HG03159 (cell line): ENCODE measurements at regions not wholly inside any gene's neighbourhood (a gene's known extent, or its start where the extent isn't known, plus 50 kb on each side); places are given as distances from the start of the nearest gene placed in this dataset.

Experiments used
- ATAC-seq: cut with Tn5 transposase; IDR thresholded peaks from one replicate; pipeline ENCODE4 v1.9.1; 2021; ENCODE audit warnings: mild to moderate bottlenecking, moderate library complexity; ENCODE audit not compliant: unreplicated experiment

DNA sequence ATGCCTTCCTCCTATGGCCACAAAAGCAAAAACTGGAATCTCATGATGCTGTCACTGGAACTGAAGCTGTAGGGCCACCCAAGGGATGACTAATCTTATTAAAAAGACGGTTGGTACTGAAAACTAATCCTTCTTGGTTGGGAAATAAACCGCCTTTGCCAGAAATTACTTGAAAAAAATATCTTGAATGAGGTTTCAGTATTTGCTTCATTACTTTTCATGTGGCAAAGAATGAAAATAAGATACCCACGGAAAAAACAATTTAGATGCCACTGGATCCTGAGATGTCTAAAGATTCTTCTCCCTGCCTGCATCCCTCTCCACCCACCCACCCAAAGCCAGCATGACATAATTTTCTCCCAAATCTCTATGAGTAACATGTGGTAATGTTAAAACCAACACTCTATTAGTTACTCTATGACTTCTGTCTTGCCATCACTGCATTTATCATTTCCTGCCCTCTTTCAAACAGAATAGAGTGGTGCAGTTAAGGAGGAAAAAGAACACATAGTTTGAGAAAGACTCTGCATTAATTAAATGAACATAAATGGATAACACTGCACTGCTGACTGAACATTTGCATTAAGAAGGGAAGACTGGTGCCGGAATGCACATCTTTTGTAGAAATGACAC is 111.8 kb upstream of the DPH6 start:
- no peak for ATAC-seq

DNA sequence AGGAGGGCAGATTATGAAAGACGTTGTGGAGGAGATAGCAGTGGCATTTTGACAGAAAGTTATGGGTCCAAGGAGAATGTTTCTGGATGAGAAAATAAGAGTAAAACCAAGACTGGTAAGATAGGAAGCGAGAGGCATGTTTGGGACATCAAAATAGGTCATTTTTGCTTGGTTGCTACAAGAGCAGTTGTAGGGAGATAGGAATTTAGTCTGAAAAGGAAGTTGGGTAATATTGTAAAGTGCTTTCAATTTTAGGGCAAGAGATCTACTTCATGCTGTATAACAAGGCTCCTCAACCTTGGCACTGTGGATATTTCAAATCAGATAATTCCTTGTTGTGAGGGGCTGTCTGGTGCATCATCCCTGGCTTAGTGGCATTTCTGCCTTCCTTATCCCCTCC is 118.0 kb upstream of the DPH6 start:
- ATAC-seq: no peak

DNA sequence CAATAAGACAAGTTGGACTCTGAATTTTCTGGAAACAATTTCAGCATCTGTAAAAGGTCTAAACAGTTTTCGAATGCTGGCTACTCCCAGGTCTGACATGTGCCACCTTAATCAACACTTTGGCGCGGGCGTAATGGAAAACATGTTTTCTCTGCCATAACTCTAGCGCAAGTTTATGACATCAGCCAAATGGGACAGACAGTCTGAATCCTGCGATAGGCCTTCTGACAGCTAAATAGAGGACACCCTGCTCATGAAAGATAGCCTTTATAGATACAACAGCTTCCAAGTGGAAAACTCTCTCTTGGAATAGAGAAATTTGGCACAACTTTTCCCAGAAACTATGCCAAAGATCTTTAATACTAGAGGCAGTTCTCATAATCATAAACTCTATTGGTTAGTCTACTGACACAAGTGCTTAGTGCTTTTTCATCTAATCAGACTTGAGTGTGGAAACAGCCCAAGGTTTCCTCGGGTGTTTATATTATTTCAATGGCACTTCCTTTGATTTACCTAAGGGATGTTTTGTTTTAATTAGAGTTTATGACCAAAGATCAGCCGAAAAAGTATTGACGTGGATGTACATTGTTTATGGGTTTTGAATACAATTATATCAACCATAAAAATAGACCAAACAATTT is 120.1 kb upstream of the DPH6 start:
- no peak for ATAC-seq

DNA sequence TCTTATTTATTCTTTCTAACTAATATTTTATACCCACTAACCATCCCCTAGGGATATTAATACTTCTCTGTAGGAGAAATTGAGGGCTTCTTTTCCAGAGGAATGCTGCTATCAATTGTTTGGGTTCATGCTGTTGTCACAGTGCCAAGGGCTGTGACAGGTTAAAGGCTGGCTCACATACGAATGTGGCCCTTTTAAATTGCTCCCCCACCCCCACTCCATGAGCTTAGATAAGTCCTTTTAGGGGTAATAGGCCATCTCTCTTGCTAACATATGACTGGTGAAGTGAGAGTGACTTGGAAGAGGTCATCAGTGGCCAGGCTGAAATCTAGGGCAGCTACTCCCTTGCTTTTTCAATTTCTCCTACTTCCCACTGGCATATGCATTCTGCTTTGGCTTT is 121.9 kb upstream of the DPH6 start:
- no peak for ATAC-seq

DNA sequence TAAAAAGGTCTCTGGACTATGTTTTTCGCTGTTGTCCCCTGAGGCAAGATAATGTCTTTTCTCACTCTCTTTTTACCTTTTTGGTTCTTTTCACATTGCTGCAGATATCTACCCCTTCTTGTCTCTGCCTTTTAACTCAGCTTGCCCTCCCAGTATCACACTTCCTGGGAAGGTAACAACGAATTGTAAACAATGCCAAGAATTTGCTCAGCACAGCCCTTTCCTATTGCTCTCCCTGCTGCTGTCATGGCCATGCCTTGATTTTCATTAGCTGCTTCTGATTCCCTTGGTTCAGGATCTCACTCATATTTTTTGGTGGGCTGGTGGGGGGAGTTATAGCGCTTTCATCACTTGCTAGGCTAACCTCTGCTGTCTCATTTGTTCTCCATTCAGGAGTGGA is 123.1 kb upstream of the DPH6 start:
- no peak for ATAC-seq

DNA sequence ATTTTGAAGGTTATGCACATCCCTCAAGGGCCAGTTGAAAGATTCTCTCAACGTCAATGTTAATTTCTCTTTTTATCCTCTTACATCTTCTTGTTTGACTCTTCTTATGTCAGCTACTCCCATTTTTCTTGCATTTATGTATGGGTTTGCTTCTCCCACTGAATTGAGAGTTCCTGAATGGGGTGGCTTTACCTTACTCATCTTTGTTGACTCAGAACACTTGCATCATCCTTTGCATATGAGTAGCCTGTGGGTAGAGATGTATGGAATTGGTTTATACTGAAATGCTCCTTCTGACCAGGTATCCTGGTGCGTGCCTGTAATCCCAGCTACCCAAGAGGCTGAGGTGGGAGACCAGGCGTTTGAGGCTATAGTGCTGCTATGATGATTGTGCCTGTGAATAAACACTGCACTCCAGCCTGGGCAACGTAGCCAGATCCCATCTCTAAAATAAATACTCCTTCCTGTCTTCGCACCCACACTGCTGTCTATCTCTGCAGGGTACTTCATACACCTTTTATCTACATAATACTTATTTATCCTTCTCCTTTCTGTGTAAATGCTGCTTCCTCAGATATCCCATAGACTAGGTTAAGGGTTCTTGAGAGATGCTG is 123.6 kb upstream of the DPH6 start:
- ATAC-seq: no peak

DNA sequence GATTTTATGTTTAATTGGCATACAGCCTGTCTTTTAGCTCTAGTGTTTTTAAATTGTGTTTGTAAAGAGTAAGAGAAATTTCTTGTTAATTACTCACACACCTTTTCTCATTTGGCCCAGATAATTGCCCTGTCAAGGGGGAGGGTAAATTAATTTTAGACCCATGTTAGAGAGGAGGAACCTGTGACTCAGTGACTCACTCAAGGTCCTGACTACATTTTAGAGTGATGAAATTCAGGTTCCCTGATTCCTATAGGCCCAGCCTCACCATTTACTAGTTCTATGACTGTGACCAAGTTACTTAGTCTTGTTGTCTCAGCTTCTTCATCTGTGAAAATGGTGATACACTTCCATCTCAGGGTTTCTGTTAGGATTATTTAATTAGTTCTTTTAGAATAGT is 125.2 kb upstream of the DPH6 start:
- no peak for ATAC-seq

DNA sequence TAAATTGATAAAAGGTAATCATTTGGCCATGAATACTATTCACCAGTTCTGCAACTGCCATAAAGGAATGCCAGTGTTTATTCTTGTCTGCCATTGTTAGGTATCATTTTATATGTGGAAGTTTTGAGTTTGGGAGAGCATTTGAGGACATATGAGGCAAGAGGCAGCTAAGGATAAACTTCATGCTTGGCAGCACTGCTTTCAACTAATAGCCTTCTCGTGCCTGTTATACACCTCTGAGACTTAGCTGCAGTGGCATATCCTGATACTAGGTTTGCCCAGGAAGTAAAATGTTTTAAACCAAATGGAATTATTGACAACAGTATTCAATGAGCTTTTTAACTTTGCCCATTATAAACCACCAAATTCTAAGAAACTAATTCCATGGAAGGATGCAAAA is 126.0 kb upstream of the DPH6 start:
- ATAC-seq: no peak

DNA sequence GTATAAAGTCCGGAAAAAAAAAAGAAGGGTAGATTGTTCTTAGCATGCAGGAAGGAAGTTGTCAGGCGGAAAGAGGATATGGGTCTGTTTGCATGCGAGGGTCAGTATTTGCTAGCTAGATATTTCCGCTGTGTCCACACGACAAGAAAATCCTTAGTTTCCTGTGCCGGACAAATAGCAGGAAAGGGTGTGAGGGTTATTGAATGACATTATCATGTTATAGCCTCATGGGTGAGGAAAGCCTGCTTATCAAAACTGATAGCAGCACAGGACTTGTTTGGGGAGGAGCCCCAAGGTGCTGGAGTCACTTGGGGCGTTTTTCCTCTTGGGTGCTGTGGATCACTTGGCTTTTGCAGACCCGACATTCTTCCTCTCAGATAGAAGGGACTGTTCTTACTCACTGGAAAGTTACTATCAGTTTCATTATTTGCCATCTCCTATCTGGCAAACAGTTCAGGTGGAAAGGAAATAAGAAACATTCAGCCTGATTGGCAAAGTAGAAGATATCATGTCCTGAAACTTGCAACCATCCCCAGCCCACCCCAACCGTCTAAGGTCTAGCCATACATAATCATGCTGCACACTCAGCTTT is 127.2 kb upstream of the DPH6 start:
- peak; percentile 67 for ATAC-seq

DNA sequence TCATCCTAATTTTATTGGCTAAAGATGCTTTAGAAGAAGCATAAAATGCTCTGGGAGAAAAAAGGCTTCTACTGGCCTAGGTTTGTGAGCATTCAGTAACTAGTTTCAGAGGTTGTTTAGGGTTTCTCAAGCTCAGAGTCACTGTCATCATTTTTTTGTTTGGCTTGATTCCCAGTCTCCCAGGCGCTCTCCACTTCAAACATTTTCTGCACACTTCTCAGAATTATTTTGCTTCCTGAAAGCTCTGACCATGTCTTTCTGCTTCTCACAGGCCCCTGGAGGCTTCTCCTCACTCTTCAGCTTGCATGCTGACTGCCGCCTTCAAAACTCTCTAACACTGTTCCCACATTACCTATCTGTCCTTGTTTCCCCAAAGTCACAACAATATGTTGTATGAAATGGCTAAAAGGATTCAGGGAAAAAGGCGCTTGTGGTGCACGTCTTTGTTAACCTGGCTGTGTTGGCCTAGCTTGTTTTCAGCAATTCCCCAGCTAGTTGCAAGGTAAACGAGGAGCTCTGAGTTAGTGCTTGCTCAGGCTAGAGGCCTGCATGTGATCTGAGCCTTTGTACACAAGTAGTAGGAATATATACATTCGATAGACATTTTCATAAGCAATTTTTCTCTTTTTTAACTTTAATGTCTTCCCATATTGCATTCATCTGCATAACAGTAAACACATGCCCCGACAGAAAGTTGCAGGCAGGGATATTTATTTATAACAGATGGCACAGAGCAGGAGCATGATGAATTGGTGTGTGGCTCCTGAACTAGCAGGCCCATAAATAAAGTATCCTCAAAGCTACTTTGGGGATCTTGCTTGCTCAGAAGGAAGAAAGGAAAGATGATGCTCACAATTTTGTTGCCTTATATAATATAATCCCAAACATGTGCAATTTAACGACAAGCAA is 129.2 kb upstream of the DPH6 start:
- ATAC-seq: no peak

DNA sequence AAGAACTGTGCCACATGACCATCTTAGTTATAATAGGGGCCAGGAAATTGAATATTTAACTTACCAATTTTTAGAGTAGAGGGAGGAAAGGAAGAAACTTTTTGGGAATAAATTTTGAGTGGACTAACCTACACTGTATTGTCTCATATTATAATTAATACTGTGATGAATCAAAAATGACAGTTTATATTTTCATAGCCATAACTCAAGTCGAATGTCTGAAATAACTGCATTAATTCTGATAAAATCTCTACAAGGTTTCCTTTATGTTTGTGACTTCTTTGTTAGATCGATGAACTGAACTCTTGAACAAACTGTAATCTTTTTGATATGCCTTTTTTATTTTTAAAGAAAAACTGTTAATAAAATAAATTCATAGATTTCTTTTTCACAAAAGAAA is 132.8 kb upstream of the DPH6 start:
- ATAC-seq: no peak

DNA sequence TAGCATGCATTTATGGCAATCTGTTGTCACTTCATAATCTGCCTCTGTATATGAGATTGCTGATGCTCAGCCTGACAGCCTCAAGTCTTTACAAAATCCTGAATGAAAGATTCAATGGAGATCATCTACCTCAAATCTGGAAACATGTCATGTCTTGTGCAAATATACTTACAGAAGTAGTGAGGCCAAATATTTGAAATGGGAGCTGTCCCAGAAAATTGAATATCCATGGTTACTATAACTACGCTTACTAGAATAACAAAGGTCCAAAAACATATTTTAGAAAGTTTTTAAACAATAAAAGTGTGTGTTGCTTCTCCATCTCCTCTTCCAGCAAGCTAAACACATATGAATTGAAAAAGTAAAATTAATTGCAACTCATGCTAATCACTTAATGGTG is 133.2 kb upstream of the DPH6 start:
- ATAC-seq: no peak

DNA sequence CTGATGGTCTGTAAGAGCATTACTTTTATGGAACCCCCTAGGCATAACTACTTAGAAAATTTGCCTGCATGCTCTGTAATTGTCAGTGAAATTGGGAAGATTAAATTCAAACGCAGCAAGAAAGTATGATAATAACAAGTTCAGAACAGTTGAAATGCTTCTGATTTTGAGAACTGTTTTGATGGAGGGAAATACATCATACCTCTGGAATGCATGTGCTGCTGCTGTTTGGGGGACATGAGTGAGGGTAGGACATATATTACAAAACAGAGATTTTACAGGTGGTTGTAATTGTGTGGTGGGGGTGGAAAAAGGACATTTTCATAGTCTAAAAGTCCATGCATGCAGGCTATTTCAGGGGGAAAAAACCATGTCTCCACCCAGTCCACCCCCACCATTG is 135.0 kb upstream of the DPH6 start:
- ATAC-seq: no peak

DNA sequence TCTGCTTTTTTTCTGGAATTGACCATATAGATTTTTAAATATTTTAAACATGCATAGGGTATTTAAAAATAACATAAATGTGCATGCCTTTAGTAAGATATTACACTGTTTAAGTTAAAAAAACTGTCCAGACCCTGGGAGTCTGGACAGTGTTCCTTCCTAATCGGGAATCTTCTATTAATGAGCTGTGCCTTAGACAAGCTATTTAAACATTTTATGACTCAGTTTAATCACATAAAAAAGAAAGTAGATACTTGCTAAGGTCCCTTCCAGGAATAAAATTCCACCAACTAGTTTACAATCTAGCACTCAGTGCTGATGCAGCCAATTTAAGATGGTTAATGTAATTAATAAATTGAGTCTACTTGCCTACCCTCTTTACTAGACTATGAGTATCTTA is 140.4 kb upstream of the DPH6 start:
- no peak for ATAC-seq

DNA sequence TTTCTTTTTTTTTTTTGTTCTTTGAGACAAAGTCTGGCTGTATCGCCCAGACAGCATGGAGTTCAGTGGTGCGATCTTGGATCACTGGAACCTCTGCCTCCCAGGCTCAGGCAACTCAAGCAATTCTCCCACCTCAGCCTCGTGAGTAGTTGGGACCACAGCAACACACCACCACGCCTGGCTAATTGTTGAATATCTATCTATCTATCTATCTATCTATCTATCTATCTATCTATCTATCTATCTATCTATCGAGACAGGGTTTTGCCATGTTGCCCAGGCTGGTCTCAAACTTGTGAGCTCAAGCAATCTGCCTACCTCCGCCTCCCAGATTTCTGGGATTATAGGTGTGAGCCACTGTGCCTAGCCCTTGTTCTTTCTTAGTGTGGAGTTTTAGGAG is 143.3 kb upstream of the DPH6 start:
- ATAC-seq: no peak

DNA sequence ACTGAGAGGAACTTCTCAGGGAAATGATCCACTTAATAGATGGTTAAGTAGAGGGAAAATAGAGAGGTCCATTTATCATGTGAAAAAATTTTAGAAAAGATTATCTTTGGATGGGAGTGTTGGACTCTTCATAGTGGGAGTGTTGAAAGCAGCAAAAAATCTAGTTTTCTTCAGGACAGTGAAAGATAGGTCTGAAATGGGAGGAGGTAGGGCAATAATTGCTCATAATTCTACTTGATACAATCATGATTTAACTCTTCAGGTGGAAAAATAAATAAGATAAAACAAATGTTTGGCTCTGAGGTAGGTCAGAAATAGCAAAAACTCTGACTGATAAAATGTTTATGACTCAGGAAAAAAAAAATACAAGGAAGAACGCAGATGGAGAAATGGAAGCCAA is 144.1 kb upstream of the DPH6 start:
- ATAC-seq: no peak

DNA sequence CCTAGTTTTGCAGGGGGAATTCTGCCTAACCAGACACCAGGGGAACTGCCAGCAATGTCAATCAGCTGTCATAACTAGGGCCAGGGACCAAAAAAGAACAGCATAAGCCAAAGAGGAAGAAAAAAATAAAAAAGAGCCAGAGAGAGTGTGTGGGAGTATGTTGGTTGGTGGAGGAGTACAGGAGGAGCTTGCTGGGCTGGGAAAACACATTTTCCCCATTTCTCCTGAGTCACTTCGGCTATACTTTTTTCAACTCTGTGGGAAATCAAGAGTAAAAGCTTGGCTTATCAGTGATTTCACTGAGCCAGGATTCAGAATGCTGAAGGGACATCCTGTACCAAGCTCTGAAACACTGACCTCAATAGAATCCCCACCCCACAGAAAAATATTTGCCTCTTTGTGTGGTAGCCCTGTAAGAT is 144.7 kb upstream of the DPH6 start:
- no peak for ATAC-seq

DNA sequence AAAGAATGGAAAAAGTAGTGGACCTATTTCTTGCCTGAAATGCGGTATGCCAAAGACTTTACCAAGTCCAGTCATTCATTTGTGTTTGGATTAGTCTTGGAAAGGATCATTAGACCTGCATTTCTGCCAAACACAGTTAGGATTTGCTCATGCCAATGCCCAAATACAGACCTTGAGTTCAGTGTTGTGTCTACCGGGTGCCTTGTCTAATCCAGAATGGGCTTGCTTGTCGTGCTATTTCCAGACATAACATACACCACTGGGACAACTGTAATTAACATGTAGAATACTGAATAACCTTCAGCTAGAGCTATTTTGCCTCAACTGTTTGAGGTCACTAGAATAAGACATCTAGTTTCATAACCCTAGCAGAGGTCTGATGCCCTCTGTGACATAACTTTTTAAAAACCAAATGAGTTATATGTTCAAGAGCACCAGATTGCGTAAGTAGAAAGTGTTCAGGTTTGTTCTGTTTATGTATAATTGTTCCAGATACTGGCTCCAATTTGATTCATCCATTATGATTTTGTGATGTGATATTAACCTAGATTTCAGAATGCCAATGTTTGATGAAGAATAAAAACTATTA is 145.3 kb upstream of the DPH6 start:
- ATAC-seq: no peak

DNA sequence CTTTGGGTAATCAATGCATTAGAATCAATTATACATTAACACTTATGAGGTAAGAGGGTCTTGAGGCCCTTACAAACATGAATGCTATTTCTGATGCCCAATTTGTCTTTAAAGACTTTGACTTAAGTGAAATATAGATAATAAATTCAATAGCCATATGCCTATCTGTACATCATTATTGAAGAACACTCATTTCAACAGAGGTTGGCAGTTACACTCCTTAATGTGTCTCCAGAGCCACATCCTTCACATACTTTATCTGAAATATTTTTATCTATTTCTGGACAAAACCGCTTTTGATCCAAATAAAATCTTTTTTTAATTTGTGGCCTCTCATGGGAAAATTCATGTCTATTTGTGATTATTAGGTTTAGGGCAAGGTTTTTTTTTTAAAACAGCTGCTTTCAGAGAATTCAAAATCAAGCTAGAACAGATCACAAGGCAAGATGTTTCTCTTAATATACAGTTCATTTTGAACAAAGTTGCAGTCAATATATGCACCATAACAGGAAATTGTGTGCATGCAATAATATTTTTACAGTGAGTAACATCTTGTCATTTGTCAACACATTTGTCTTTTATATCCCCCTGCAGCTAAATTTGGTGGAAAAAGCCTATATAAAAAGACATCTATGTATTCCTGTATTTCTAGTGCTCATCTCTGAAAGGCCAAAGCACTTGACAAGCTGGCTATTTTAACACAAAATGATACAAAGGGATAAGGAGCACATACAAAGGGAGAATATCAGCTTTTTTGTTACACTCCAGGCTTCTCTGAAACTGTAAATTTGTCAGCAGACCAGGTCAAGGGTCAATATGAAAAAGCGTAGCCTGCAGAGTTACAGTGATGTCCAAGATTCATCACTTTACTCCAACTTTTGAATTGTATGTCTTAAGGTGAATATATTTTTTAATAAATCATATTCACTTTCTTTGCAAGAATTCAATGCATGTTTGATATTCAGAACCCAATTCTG is 146.2 kb upstream of the DPH6 start:
- no peak for ATAC-seq

DNA sequence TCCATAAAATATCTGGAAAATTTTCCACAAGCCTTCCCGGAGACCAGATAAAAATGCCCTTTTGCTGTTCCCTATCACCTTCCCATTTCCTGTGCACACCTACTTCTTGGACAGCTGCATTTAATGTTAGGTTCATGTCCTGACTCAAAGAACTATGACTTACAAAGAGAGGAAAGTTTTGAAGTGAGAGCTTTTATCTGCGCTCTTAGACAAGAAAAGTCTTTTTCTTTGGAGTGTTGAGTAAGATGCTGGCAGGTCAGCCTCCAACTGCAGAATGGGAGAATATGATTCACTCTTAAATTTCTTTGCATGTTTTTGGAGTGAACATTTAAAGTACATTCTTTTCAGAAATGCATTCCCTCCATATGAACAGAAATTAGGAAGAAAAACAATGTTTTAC is 147.3 kb upstream of the DPH6 start:
- no peak for ATAC-seq
